SK-N-MC (cell line): ENCODE measurements at regions not wholly inside any gene's neighbourhood (a gene's known extent, or its start where the extent isn't known, plus 50 kb on each side); places are given as distances from the start of the nearest gene placed in this dataset.
"Not testable (repeated sequence)": the region's sequence is repeated elsewhere in the genome, so short reads cannot be mapped to it uniquely, and the experiment has no call there.

Experiments
- EZH2 ChIP-seq: fragments of 200-600 bp; sonication (generic); IDR thresholded peaks from one replicate; pipeline ENCODE4 v1.6.1; 2017; ENCODE audit warnings: antibody characterized with exemption
- POLR2AphosphoS5 ChIP-seq: IDR thresholded peaks from 2 replicates; pipeline ENCODE4 v1.6.1; 2012; ENCODE audit warnings: mild to moderate bottlenecking, low read depth, low read length, borderline replicate concordance

- not testable (repeated sequence) for TF ChIP-seq EZH2, POLR2AphosphoS5
Measured at GRCh38 chr15:44820967-44821366, 84.6 kb downstream of the TRIM69 start.
